ENCODE measurements at regions not wholly inside any gene's neighbourhood (a gene's known extent, or its start where the extent isn't known, plus 50 kb on each side); places are given as distances from the start of the nearest gene placed in this dataset.

GRCh38 chr10:111485767-111486166 lies 408.9 kb downstream of the ADRA2A start:
- H3K27ac ChIP-seq, result no peak overlapping the region

GRCh38 chr10:111486346-111486745 lies 409.5 kb downstream of the ADRA2A start:
- H3K36me3 ChIP-seq (ENCODE audit: insufficient read depth), result no peaks in the 10 kb centered on the region
- H3K27ac ChIP-seq, result no peak overlapping the region
- H3K27me3 ChIP-seq (ENCODE audit: insufficient read depth, low read depth), result no peaks in the 10 kb centered on the region
- no peaks in the 10 kb centered on the region for H3K4me1 ChIP-seq (ENCODE audit: low read depth, poor library complexity, severe bottlenecking)
- no peak overlapping the region for H3K4me2 ChIP-seq
- H2AFZ ChIP-seq (ENCODE audit: low read depth), result no peak overlapping the region
- no peak overlapping the region for H3K9ac ChIP-seq
- no peaks in the 10 kb centered on the region for H4K20me1 ChIP-seq (ENCODE audit: insufficient read depth)
- H3K79me2 ChIP-seq (ENCODE audit: insufficient read depth, low read depth), result no peaks in the 10 kb centered on the region
- H3K4me3 ChIP-seq (IDR thresholded peaks at IDR 0.05; ENCODE audit: insufficient read depth, low read depth, low read length), result no peak overlapping the region
- no peak for TF ChIP-seq CTCF (conservative IDR thresholded peaks at IDR 0.05; ENCODE audit: low read depth, low read length)

More at GRCh38 chr10:111485767-111486166, 408.9 kb downstream of the ADRA2A start:
- no peaks in the 10 kb centered on the region for H4K20me1 ChIP-seq (ENCODE audit: insufficient read depth)
- no peak for TF ChIP-seq CTCF (conservative IDR thresholded peaks at IDR 0.05; ENCODE audit: low read depth, low read length)
- no peak overlapping the region for H3K4me3 ChIP-seq (IDR thresholded peaks at IDR 0.05; ENCODE audit: insufficient read depth, low read depth, low read length)
- H3K79me2 ChIP-seq (ENCODE audit: insufficient read depth, low read depth), result no peaks in the 10 kb centered on the region
- H3K27me3 ChIP-seq (ENCODE audit: insufficient read depth, low read depth), result no peaks in the 10 kb centered on the region
- no peaks in the 10 kb centered on the region for H3K4me1 ChIP-seq (ENCODE audit: low read depth, poor library complexity, severe bottlenecking)
- H2AFZ ChIP-seq (ENCODE audit: low read depth), result no peak overlapping the region
- H3K4me2 ChIP-seq, result no peak overlapping the region
- no peak overlapping the region for H3K9ac ChIP-seq
- no peaks in the 10 kb centered on the region for H3K36me3 ChIP-seq (ENCODE audit: insufficient read depth)

GRCh38 chr10:111488668-111489067 lies 411.8 kb downstream of the ADRA2A start:
- Histone ChIP-seq H3K36me3 (ENCODE audit: insufficient read depth) (no peaks in the 10 kb centered on the region), H2AFZ (ENCODE audit: low read depth) (no peak overlapping the region), H4K20me1 (ENCODE audit: insufficient read depth) (no peaks in the 10 kb centered on the region), H3K4me3 (IDR thresholded peaks at IDR 0.05; ENCODE audit: insufficient read depth, low read depth, low read length) (no peak overlapping the region), H3K4me2 (no peak overlapping the region), H3K9ac (no peak overlapping the region), H3K4me1 (ENCODE audit: low read depth, poor library complexity, severe bottlenecking) (peaks cover 14% of the 10 kb centered on the region), H3K27ac (no peak overlapping the region), H3K79me2 (ENCODE audit: insufficient read depth, low read depth) (no peaks in the 10 kb centered on the region), H3K27me3 (ENCODE audit: insufficient read depth, low read depth) (no peaks in the 10 kb centered on the region)
- no peak for TF ChIP-seq CTCF (conservative IDR thresholded peaks at IDR 0.05; ENCODE audit: low read depth, low read length)

- TF ChIP-seq CTCF (conservative IDR thresholded peaks at IDR 0.05; ENCODE audit: low read depth, low read length), result no peak
- no peaks in the 10 kb centered on the region for H3K79me2 ChIP-seq (ENCODE audit: insufficient read depth, low read depth)
- H3K27me3 ChIP-seq (ENCODE audit: insufficient read depth, low read depth), result no peaks in the 10 kb centered on the region
- no peak overlapping the region for H3K4me3 ChIP-seq (IDR thresholded peaks at IDR 0.05; ENCODE audit: insufficient read depth, low read depth, low read length)
- peaks cover 15% of the 10 kb centered on the region for H3K4me1 ChIP-seq (ENCODE audit: low read depth, poor library complexity, severe bottlenecking)
- H3K36me3 ChIP-seq (ENCODE audit: insufficient read depth), result no peaks in the 10 kb centered on the region
- no peak overlapping the region for H3K4me2 ChIP-seq
- H3K27ac ChIP-seq, result no peak overlapping the region
- H3K9ac ChIP-seq, result no peak overlapping the region
- no peak overlapping the region for H2AFZ ChIP-seq (ENCODE audit: low read depth)
- H4K20me1 ChIP-seq (ENCODE audit: insufficient read depth), result no peaks in the 10 kb centered on the region
Observed at GRCh38 chr10:111491154-111491553, 414.3 kb downstream of the ADRA2A start.

Data from KMS-11 (cell line).